PC-9 (cell line): ENCODE measurements at regions not wholly inside any gene's neighbourhood (a gene's known extent, or its start where the extent isn't known, plus 50 kb on each side); places are given as distances from the start of the nearest gene placed in this dataset.

Experiments
- CTCF ChIP-seq: fragments of 200-600 bp; sonication (generic); conservative IDR thresholded peaks from 2 replicates; pipeline ENCODE4 v1.6.1; 2017; ENCODE audit warnings: mixed run types, antibody characterized with exemption, mild to moderate bottlenecking, moderate library complexity
- EZH2 ChIP-seq: fragments of 200-600 bp; sonication (generic); IDR thresholded peaks from 2 replicates; pipeline ENCODE4 v1.8.0; 2017; ENCODE audit warnings: antibody characterized with exemption, low read depth

- no peak for TF ChIP-seq CTCF
- TF ChIP-seq EZH2: no peak
Observed at GRCh38 chr5:40440746-40441145, 239.0 kb upstream of the PTGER4 start.
